ENCODE measurements at regions not wholly inside any gene's neighbourhood (a gene's known extent, or its start where the extent isn't known, plus 50 kb on each side); places are given as distances from the start of the nearest gene placed in this dataset.

DNA sequence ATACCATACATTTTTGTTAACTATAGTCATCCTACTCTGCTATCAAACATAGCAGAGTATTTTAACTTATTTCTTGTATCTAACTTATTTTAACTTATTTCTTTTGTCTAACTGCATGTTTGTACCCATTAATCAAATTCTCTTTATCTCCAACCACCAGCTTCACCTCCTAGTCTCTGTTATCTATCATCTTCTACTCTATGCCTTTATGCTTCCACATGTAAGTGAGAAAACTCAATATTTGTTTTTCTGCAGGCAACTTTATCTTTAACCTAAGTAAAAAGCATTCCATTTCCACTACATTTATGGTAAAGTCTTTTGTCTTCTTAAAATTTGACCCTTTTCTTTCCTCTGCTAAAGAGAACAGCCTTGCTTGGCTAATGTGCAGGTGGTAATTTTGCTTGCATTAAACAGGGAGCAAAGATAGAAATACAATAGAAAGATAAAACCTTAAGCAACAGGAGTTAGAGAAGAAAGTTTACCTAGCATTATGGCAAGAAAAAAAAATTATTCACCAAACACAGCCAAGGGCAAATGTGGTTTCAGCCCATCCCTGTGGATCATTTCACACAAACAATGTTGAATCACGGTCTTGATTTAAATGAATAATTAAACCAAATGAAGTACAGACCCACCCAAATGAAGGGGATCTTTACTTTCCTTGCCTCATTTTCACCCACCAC is 110.9 kb upstream of the TSPAN8 start:
- no peak for TF ChIP-seq MAFK (IDR thresholded peaks at IDR 0.05; ENCODE audit: low read depth, low read length)
- TF ChIP-seq MXI1 (IDR thresholded peaks at IDR 0.05; ENCODE audit: borderline replicate concordance, low read depth, low read length) = no peak
- TF ChIP-seq, protein P1, sequence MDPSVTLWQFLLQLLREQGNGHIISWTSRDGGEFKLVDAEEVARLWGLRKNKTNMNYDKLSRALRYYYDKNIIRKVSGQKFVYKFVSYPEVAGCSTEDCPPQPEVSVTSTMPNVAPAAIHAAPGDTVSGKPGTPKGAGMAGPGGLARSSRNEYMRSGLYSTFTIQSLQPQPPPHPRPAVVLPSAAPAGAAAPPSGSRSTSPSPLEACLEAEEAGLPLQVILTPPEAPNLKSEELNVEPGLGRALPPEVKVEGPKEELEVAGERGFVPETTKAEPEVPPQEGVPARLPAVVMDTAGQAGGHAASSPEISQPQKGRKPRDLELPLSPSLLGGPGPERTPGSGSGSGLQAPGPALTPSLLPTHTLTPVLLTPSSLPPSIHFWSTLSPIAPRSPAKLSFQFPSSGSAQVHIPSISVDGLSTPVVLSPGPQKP (IDR thresholded peaks at IDR 0.05; ENCODE audit: borderline replicate concordance, low read depth, low read length) = no peak
- TF ChIP-seq FOS (IDR thresholded peaks at IDR 0.05; ENCODE audit: low read depth, low read length) = no peak
- TF ChIP-seq MAZ (IDR thresholded peaks at IDR 0.05; ENCODE audit: borderline replicate concordance, low read depth, low read length) = no peak
- TF ChIP-seq RCOR1 (IDR thresholded peaks at IDR 0.05; ENCODE audit: insufficient replicate concordance, low read length) = no peak
- TF ChIP-seq, protein P2, sequence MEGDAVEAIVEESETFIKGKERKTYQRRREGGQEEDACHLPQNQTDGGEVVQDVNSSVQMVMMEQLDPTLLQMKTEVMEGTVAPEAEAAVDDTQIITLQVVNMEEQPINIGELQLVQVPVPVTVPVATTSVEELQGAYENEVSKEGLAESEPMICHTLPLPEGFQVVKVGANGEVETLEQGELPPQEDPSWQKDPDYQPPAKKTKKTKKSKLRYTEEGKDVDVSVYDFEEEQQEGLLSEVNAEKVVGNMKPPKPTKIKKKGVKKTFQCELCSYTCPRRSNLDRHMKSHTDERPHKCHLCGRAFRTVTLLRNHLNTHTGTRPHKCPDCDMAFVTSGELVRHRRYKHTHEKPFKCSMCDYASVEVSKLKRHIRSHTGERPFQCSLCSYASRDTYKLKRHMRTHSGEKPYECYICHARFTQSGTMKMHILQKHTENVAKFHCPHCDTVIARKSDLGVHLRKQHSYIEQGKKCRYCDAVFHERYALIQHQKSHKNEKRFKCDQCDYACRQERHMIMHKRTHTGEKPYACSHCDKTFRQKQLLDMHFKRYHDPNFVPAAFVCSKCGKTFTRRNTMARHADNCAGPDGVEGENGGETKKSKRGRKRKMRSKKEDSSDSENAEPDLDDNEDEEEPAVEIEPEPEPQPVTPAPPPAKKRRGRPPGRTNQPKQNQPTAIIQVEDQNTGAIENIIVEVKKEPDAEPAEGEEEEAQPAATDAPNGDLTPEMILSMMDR (conservative IDR thresholded peaks at IDR 0.05; ENCODE audit: low read depth, low read length) = no peak
- TF ChIP-seq SMC3 (IDR thresholded peaks at IDR 0.05; ENCODE audit: low read depth, low read length) = no peak
- no peak for TF ChIP-seq BHLHE40 (IDR thresholded peaks at IDR 0.05; ENCODE audit: low read depth, low read length)
- no peak for TF ChIP-seq CEBPB (IDR thresholded peaks at IDR 0.05; ENCODE audit: low read depth, low read length)
- TF ChIP-seq POLR2A (IDR thresholded peaks at IDR 0.05; ENCODE audit: low read depth, low read length) = no peak
- TF ChIP-seq NFE2L2 (IDR thresholded peaks at IDR 0.05; ENCODE audit: low read depth, low read length) = no peak
- no peaks in the 10 kb centered on the region for H3K36me3 ChIP-seq (ENCODE audit: control insufficient read depth, insufficient read depth, low read length)
- H3K27ac ChIP-seq (ENCODE audit: insufficient read depth, low read length) = no peak overlapping the region
- no peaks in the 10 kb centered on the region for H3K79me1 ChIP-seq (ENCODE audit: low read depth in 1 of 2, low read length in 2 of 2)
- no peak overlapping the region for H3K4me2 ChIP-seq (ENCODE audit: low read depth, low read length)
- in situ Hi-C loops (cut with MboI; ENCODE audit: low sequenced_read_pairs) (no loop called here), dilution Hi-C loops (cut with HindIII; ENCODE audit: low sequenced_read_pairs, unreplicated experiment) (no loop called here), intact Hi-C loops (cut with micrococcal nuclease) (no loop called here)
- BruUV-seq (replicated peaks) = no TSS peak
- no peaks in the 10 kb centered on the region for H4K20me1 ChIP-seq (ENCODE audit: insufficient read depth, low read length)
- no peak overlapping the region for H2BK5ac ChIP-seq (ENCODE audit: low read depth, low read length, poor library complexity, severe bottlenecking)
- no peak overlapping the region for H4K8ac ChIP-seq (ENCODE audit: low read depth in 2 of 2, low read length in 2 of 2)
- DNase-seq = no peak
- H4K5ac ChIP-seq (ENCODE audit: low read depth, low read length) = no peak overlapping the region
- H3K27me3 ChIP-seq (ENCODE audit: control insufficient read depth, insufficient read depth, low read length) = no peaks in the 10 kb centered on the region
- ChIA-PET POLR2A (ENCODE audit: unreplicated experiment) (no interaction called here), CTCF (no interaction called here)
- no peak overlapping the region for H2AK5ac ChIP-seq (ENCODE audit: low read depth, low read length)
- peaks cover 2% of the 10 kb centered on the region; the same call in 1 of the 2 replicates for H3K9me3 ChIP-seq (ENCODE audit: control insufficient read depth, insufficient read depth, low read length)
- H3K14ac ChIP-seq (replicated peaks; ENCODE audit: low read depth, low read length) = no peak overlapping the region
- no peak overlapping the region for H2BK120ac ChIP-seq (ENCODE audit: low read depth, low read length)
- no peaks in the 10 kb centered on the region for H3K9me1 ChIP-seq (ENCODE audit: insufficient read depth, low read length)
- no peak overlapping the region for H2BK20ac ChIP-seq (ENCODE audit: low read depth, low read length)
- no peak overlapping the region for H3K56ac ChIP-seq (ENCODE audit: extremely low read depth, insufficient read depth, low read length)
- no peak for ATAC-seq (ENCODE audit: low read depth)
- H3K4me1 ChIP-seq (ENCODE audit: control insufficient read depth, insufficient read depth, low read length) = no peaks in the 10 kb centered on the region
- H4K91ac ChIP-seq (ENCODE audit: insufficient read depth, low read depth, low read length) = no peak overlapping the region
- H3K4me3 ChIP-seq (ENCODE audit: insufficient read depth, low read depth, low read length) = no peak overlapping the region
- H3K23ac ChIP-seq (ENCODE audit: low read depth, low read length) = no peak overlapping the region
- no peak overlapping the region for H3K18ac ChIP-seq (ENCODE audit: low read depth, low read length)
- H2AFZ ChIP-seq (replicated peaks; ENCODE audit: low read length, poor library complexity) = no peak overlapping the region
- no CpG with 5 or more reads among the region's 1 CpG for WGBS, 2 experiments (ENCODE audit: extremely low coverage in 2 of 2, insufficient read length in 1 of 2)
- H2AK9ac ChIP-seq (replicated peaks; ENCODE audit: low read depth, low read length, poor library complexity) = no peak overlapping the region
- H2BK15ac ChIP-seq (ENCODE audit: low read depth, low read length) = no peak overlapping the region
- H3K9ac ChIP-seq (ENCODE audit: low read depth, low read length) = no peak overlapping the region
- H3K4ac ChIP-seq (ENCODE audit: low read depth, low read length) = no peak overlapping the region

Measured in IMR-90 (cell line).